ES-I3 (cell line): ENCODE measurements at regions not wholly inside any gene's neighbourhood (a gene's known extent, or its start where the extent isn't known, plus 50 kb on each side); places are given as distances from the start of the nearest gene placed in this dataset.

ENCODE experiments used
- H3K36me3 ChIP-seq: 2 replicates; pipeline ENCODE4 v1.6.1; 2013; ENCODE audit warnings: mild to moderate bottlenecking, low read length, control low read depth, moderate library complexity; ENCODE audit not compliant: insufficient read depth
- H3K4me1 ChIP-seq: 2 replicates; pipeline ENCODE4 v1.6.1; 2013; ENCODE audit warnings: mild to moderate bottlenecking, control low read depth, low read length; ENCODE audit not compliant: insufficient read depth
- H3K9ac ChIP-seq: 2 replicates; pipeline ENCODE4 v1.6.1; 2013; ENCODE audit warnings: low read depth, mild to moderate bottlenecking, low read length, moderate library complexity
- H3K9me3 ChIP-seq: 2 replicates; pipeline ENCODE4 v1.6.1; 2013; ENCODE audit warnings: mild to moderate bottlenecking, low read length, moderate library complexity; ENCODE audit not compliant: control insufficient read depth, insufficient read depth

DNA sequence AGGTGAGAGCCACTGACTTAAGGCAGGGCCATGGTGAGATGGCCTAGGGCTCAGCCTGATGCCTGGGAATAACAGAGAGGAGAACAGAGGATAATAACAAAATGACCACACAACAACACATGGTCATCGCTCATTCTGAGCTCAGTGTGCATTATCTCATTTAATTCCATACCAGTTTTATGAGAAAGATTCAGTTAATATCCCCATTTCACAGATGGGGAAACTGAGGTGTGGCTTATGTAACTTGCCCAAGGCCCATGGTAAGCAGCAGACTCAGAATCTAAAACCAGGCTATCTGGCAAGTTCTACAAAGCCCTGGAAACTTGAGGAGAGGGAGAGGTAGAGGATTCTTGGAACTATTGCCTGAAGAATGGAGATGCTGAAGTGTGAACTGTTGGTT, 200.9 kb upstream of the PMEPA1 start:
- no peaks in the 10 kb centered on the region for H3K36me3 ChIP-seq
- no peaks in the 10 kb centered on the region for H3K4me1 ChIP-seq
- H3K9me3 ChIP-seq, result no peaks in the 10 kb centered on the region
- H3K9ac ChIP-seq, result no peak overlapping the region

DNA sequence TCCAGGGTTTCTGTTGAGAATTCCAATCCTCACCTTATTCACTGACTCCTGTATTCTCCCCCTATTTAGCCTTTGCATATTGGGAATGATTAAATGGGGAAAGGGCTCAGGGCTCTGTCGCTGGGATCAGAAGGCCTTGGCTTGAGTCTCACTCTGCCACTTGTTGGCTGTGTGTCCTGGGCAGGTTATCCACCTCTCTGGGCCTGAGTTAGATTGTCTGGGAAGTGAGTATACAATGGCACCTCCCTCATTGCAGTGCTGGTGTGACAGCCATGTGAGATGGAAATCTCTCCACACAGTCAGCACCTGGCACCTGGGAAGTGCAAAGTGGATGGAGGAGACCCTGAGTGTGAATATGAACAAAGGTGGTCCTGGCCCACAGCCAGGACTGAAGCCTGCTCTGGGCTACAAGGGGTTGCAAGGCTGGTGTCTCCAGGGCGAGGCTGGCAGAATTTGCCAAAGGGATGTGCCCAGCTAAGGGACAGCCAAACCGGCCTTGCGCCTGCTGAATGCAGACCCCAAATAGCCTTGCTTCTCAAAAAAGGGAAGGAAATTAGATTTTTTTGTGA, 200.0 kb upstream of the PMEPA1 start:
- H3K36me3 ChIP-seq, result no peaks in the 10 kb centered on the region
- no peaks in the 10 kb centered on the region for H3K9me3 ChIP-seq
- no peaks in the 10 kb centered on the region for H3K4me1 ChIP-seq
- H3K9ac ChIP-seq, result no peak overlapping the region

DNA sequence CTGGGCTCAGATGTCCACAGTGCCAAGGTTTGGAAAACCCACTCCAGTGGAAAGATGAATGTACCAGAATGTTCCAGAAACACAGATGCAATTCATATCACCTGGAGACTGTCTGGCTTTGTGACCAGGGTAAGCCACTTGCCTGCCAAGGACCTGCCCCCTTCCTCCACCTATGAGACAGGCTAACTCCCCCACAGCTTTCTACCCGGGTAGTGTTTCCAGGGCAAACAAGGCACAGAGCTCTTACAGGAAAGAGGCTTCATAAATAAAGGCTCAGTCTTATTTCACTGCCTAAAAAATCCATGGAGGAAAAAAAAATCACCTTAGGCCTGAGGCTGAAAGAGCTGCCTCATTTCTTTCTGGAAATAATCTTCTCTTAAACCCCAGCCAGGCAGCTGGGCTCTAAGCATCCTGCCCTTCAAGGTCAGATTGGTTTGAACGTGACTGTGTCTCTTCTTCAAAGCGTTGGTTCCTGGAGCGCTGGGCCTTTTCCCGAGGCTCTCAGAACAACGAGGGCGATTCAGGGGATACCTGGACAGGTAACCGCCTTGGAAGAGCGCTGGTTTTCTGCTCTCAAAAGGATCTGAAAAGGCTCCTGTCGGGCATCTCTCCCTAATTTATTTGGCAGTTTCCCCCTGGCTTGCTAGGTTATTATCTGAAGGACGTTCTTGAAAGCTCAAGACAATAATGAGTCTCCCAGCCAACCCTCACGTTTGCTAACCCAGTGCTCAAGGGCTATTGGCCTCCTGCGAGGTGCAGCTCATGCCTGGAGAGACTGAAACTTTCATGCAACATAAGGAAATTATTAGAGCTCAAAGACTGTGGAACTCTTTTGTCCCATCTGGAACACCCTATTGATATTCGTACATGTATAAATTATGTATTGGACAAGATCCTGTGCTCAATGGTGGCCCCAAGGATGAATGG, 199.2 kb upstream of the PMEPA1 start:
- Histone ChIP-seq H3K4me1 (no peaks in the 10 kb centered on the region), H3K9ac (no peak overlapping the region), H3K36me3 (no peaks in the 10 kb centered on the region), H3K9me3 (no peaks in the 10 kb centered on the region)

DNA sequence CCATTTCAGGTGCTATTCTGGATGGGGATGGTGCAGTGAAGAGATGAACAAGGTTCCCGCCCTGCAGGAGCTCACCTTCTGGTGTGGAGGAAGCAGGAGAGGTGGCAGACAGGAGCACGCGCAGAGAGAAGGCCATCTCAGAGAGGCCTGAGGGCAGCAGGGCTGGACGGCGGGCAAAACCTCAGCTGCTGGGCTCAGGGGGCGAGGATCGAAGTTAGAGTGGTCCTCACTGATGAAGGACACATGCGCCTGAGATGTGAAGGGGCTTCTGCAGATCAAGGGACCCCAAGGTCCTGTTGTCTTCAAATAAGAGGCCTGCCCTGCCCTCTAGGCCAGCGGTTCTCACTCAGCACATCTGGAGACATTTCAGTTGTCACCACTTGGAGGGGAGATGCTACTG, 198.4 kb upstream of the PMEPA1 start:
- H3K36me3 ChIP-seq, result no peaks in the 10 kb centered on the region
- H3K4me1 ChIP-seq, result no peaks in the 10 kb centered on the region
- no peaks in the 10 kb centered on the region for H3K9me3 ChIP-seq
- no peak overlapping the region for H3K9ac ChIP-seq

DNA sequence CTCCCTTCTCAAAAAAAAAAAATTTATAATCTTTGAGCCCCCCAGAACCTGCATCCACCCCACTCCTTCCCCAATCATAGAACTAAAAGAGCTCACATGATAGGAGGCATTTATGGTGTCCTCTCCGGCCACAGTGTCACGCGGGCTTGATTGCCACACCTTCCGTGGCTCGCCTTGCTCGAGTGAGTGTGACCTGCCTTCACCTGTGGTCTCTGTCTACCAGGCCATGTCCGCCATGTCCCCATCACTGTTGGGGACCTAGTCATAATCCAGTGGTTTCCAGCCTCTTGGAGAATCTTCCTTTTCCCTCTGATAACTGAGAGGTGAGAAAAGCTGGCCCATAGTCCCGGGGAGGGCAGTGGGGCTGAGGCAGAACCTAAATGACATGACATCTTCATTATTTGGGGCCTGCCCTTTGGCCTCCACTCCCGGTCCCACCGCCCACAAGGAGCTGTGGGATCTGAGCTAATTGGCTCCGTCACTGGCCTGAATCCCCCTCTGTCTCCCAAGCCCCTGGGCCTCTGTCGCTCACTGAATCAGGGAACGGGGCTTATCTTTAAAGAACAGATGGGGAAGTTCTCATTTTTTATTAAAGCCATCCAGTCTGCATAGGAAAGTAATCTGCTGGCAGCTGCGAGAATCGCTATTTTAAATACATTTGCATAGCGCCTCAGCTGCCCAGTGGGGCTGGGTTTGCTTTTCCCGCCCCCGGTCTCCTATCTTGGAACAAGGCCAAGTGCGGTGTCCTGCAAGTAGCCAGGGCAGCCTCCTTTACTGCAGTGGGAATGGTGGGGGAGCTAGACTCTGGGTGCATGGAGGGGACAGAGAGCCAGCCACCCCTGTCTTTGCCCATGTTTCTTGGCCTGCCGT, 197.6 kb upstream of the PMEPA1 start:
- Histone ChIP-seq H3K36me3 (no peaks in the 10 kb centered on the region), H3K9me3 (no peaks in the 10 kb centered on the region), H3K4me1 (no peaks in the 10 kb centered on the region), H3K9ac (no peak overlapping the region)

DNA sequence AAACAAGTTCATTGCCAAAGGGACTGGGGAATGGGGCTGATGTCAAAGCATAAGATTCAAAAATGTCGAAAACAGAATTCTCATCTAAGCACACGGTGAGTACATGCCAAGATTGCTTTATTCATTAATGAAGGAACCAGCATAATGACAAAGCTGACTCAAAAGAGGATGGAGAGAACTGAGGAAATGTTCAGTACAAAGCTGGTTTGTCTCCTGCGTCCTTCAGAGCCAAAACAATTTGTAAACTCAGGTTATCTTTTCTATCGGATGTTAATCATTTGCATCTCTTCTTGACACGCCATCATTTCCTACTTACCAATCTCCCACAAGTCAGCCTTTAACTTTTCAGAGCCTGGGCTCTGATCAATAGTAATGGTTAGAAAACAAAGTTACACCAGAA, 195.6 kb upstream of the PMEPA1 start:
- H3K36me3 ChIP-seq, result no peaks in the 10 kb centered on the region
- H3K9ac ChIP-seq, result no peak overlapping the region
- no peaks in the 10 kb centered on the region for H3K9me3 ChIP-seq
- H3K4me1 ChIP-seq, result 0 out of 2 replicates have a peak, but pooled peaks cover 2% of the 10 kb centered on the region

DNA sequence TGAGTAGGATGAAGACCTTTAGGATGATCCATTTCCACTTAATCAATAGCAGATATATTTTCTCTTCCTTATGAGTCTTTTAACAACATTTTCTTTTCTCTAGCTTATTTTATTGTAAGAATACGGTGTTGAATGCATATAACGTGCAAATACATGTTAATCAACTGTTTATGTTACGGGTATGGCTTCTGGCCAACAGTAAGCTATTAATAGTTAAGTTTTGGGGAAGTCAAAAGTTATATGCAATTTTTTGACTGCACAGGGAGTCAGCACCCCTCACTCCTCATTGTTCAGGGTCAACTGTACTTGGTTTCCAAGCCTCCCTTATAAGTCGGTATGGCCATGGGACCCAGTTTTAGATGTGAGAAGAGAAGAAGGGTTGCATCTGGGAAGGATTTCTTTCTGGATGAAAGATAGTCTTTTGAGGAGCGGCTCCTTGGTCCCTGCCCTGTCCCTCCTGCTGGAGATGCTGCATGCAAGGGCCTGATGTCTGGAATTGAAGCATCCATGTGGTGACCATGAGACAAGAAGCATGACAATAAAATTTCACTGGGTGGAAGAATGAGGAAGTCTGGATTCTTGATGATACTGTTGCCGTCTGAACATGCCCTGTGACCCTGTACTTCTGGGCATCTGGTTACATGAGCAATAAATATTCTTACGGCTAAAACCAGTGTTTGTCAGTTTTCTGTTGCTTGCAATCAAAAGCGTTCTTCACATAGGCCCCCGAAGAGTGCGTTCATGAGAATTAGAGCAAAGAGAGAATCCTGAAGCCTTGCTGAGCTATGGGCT, 194.7 kb upstream of the PMEPA1 start:
- no peaks in the 10 kb centered on the region for H3K9me3 ChIP-seq
- H3K4me1 ChIP-seq, result peaks cover 9% of the 10 kb centered on the region; the same call in 1 of the 2 replicates
- H3K9ac ChIP-seq, result no peak overlapping the region
- H3K36me3 ChIP-seq, result no peaks in the 10 kb centered on the region

DNA sequence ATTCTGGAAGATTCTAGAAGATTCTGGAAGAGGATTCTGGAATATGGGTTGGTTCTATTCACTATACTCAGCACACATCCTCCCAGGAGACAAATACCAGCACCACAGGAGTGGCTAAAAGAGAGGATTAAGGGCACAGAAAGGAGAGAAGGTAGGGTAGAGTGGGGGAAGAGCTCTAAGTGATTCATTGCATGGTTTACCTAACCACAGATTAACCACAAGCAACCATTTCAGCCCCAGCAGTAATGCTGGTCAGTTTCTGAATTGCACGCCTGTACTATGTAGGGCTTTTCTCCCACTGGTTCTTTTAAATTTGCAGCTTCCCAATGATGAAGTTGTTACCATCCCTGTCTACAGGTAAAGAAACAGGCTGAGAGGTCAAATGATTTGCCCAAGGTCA, 192.7 kb upstream of the PMEPA1 start:
- H3K36me3 ChIP-seq, result no peaks in the 10 kb centered on the region
- H3K9ac ChIP-seq, result no peak overlapping the region
- H3K9me3 ChIP-seq, result no peaks in the 10 kb centered on the region
- peaks cover 9% of the 10 kb centered on the region; the same call in 1 of the 2 replicates for H3K4me1 ChIP-seq

DNA sequence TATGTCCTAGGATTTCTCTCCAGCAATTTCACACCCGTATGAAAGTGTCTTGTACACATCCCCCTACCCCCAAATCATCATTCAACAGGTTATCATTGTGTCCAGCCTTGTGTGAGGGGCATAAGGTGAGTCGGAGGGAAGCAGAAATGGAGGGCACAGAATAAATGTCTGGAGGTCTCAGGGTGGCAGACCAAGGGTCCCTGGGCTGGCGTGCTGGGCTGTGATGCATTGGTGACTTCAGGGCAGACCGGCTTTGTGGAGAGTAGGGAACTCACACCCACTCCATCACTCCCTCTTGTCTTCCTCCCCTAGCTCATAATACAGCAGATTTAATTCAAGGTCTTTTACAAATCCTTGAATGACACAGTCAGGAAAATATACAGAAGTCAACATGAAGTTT, 191.7 kb upstream of the PMEPA1 start:
- Histone ChIP-seq H3K36me3 (no peaks in the 10 kb centered on the region), H3K9ac (no peak overlapping the region), H3K4me1 (peaks cover 9% of the 10 kb centered on the region; the same call in 1 of the 2 replicates), H3K9me3 (no peaks in the 10 kb centered on the region)

DNA sequence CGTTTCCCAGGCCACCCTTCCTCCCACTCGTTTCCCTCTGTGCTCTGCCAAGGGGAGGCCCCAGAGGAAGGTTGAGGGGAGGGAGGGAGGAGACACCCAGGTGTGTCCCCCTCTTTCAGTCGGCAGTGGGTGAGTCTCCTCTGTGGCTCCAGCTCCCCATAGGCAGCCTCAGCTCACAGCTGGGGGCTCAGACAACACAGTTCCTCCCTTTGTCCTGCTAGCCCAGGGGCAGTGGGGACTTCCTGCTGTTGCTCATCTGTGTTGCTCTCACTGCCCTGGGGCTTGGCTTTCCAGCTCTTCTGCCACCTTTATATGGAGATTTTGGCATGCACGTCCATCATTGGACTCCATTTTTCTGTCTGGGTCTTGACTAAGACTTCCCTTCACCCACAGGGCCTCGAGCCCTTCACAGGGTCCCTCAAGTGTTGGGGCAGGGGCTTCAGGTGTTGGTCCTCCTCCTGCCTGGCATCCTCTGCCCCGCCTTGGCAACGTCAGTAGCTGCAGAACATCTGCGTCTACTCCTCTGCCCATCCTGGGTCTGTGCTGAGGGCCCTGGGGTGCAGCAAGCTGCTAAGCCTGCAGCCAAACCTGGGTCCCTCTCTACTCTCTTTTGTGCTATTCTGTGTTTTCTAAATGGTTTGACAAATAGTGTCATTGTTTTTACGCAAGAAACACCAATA, 190.6 kb upstream of the PMEPA1 start:
- no peaks in the 10 kb centered on the region for H3K36me3 ChIP-seq
- H3K9ac ChIP-seq, result no peak overlapping the region
- H3K9me3 ChIP-seq, result no peaks in the 10 kb centered on the region; the same call in 1 of the 2 replicates
- peaks cover 9% of the 10 kb centered on the region; the same call in 1 of the 2 replicates for H3K4me1 ChIP-seq

DNA sequence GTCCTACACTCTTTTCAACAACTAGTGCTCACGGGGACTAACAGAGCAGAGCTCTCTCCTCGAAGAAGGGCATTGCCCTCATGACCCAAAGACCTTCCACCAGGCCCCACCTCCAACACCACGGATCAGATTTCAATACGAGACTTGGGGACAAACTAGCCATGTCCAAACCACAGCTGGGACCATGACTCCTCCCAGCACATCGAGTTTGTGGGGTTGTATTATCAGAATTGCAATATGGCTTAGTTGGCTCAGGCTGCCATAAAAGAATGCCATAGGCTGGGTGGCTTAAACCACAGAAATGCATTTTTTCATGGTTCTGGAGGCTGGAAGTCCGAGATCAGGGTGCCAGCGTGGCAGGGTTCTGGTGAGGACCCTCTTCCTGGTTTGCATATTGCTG, 189.7 kb upstream of the PMEPA1 start:
- Histone ChIP-seq H3K36me3 (no peaks in the 10 kb centered on the region), H3K9ac (no peak overlapping the region), H3K4me1 (peaks cover 9% of the 10 kb centered on the region; the same call in 1 of the 2 replicates), H3K9me3 (no peaks in the 10 kb centered on the region; the same call in 1 of the 2 replicates)

DNA sequence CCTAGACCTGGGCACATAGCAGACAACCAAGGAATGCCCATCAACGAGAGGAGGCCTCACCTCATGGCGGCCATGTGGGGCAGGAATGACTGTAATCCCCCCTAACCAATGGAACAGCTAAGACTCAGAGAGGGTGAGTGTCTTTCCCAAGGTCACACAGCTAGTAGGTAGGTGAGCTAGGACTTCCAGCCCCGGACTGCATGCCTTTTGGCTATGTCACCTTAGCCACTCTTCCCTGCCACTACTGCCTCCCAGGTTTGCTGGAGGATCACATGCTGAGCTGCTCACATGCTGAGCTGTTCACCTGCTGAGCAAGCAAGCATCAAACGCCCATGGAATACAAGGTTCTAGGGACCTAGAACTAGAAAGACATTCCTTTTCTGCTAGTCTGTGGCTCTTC, 188.5 kb upstream of the PMEPA1 start:
- Histone ChIP-seq H3K9ac (no peak overlapping the region), H3K4me1 (peaks cover 9% of the 10 kb centered on the region; the same call in 1 of the 2 replicates), H3K9me3 (no peaks in the 10 kb centered on the region; the same call in 1 of the 2 replicates), H3K36me3 (no peaks in the 10 kb centered on the region)

DNA sequence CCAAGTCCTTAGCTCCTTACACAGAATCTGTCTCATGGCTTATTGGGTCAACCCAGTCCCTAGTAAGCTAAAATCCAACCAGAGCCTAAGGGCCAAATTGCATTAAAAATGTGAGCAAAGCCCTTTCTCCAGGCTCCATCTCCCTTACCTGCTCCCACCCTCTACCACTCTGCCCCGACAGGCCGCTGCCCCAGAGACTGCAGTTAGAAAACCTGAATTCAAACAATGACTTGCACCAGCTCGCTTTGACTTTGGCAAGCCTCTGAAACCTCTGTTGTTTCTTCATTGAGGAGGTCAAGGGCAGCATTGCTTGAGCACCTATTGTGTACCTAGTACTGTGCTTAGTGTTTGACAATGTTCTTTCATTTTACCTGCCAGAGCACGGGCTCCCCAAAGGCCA, 188.1 kb upstream of the PMEPA1 start:
- no peaks in the 10 kb centered on the region; the same call in 1 of the 2 replicates for H3K9me3 ChIP-seq
- H3K9ac ChIP-seq, result no peak overlapping the region
- H3K4me1 ChIP-seq, result peaks cover 9% of the 10 kb centered on the region; the same call in 1 of the 2 replicates
- no peaks in the 10 kb centered on the region for H3K36me3 ChIP-seq
